ENCODE measurements at regions not wholly inside any gene's neighbourhood (a gene's known extent, or its start where the extent isn't known, plus 50 kb on each side); places are given as distances from the start of the nearest gene placed in this dataset.

- TF ChIP-seq CTCF (IDR thresholded peaks at IDR 0.05), result no peak
- no peak for TF ChIP-seq EP300 (IDR thresholded peaks at IDR 0.05)
Observed at GRCh38 chr2:81872006-81872405, 1567.5 kb upstream of the LRRTM1 start.
